HL-60 (cell line): ENCODE measurements at regions not wholly inside any gene's neighbourhood (a gene's known extent, or its start where the extent isn't known, plus 50 kb on each side); places are given as distances from the start of the nearest gene placed in this dataset.

Source experiments
- DNase-seq, 2 experiments: peaks; one replicate each; pipeline ENCODE4 v3.0.0-alpha.2; 2010 to 2020; ENCODE audit warnings: low read depth in 1 of 2, low spot score in 1 of 2
- H3K27ac ChIP-seq: fragments of 250-450 bp; sonication (Bioruptor Pico); replicated peaks from 2 replicates; pipeline ENCODE4 v1.5.1; 2020; ENCODE audit warnings: mild to moderate bottlenecking, moderate library complexity
- H3K27me3 ChIP-seq: fragments of 250-450 bp; sonication (Bioruptor Pico); 2 replicates; pipeline ENCODE4 v1.5.1; 2021; ENCODE audit warnings: mild to moderate bottlenecking, moderate library complexity; ENCODE audit not compliant: insufficient read depth, poor library complexity, severe bottlenecking
- H3K4me3 ChIP-seq: replicated peaks from 2 replicates; pipeline ENCODE4 v1.5.1; 2011; ENCODE audit warnings: mild to moderate bottlenecking, control low read depth, low read length; ENCODE audit not compliant: insufficient read depth
- CTCF ChIP-seq: IDR thresholded peaks from one replicate; pipeline ENCODE4 v1.5.1; 2011; ENCODE audit warnings: low read length, control low read depth, inconsistent platforms; ENCODE audit not compliant: insufficient read depth
- GABPA ChIP-seq: IDR thresholded peaks from 2 replicates; pipeline ENCODE4 v1.6.1; 2012; ENCODE audit warnings: low read depth
- POLR2AphosphoS5 ChIP-seq: IDR thresholded peaks from 2 replicates; pipeline ENCODE4 v1.6.1; 2012; ENCODE audit warnings: low read depth
- REST ChIP-seq: IDR thresholded peaks from 2 replicates; pipeline ENCODE4 v1.6.1; 2012; ENCODE audit warnings: low read depth; ENCODE audit not compliant: insufficient replicate concordance
- SPI1 ChIP-seq: IDR thresholded peaks from 2 replicates; pipeline ENCODE4 v1.6.1; 2012; ENCODE audit warnings: low read depth, mild to moderate bottlenecking, borderline replicate concordance

- H3K27me3 ChIP-seq, result no peaks in the 10 kb centered on the region
- H3K4me3 ChIP-seq, result no peak overlapping the region
- no peak overlapping the region for H3K27ac ChIP-seq
- TF ChIP-seq GABPA (no peak), SPI1 (no peak), POLR2AphosphoS5 (no peak), CTCF (no peak), REST (no peak)
- DNase-seq, result no peak
These were observed 97.9 kb upstream of the DDIT4L start for GRCh38 chr4:100288161-100288560.

GRCh38 chr4:100287534-100287933 lies 97.3 kb upstream of the DDIT4L start:
- TF ChIP-seq SPI1, result no peak
- TF ChIP-seq POLR2AphosphoS5, result no peak
- no peak for TF ChIP-seq CTCF
- TF ChIP-seq GABPA, result no peak
- no peak for TF ChIP-seq REST
- no peak for DNase-seq

GRCh38 chr4:100286636-100287035 lies 96.4 kb upstream of the DDIT4L start:
- no peak for DNase-seq
- Histone ChIP-seq H3K27ac (no peak overlapping the region), H3K27me3 (no peaks in the 10 kb centered on the region), H3K4me3 (no peak overlapping the region)
- no peak for TF ChIP-seq CTCF
- no peak for TF ChIP-seq REST
- TF ChIP-seq GABPA, result no peak
- no peak for TF ChIP-seq POLR2AphosphoS5
- no peak for TF ChIP-seq SPI1

More at GRCh38 chr4:100287534-100287933, 97.3 kb upstream of the DDIT4L start:
- no peak overlapping the region for H3K4me3 ChIP-seq
- no peaks in the 10 kb centered on the region for H3K27me3 ChIP-seq
- H3K27ac ChIP-seq, result no peak overlapping the region
